Central memory CD8-positive, alpha-beta T cell (primary cell): ENCODE measurements at regions not wholly inside any gene's neighbourhood (a gene's known extent, or its start where the extent isn't known, plus 50 kb on each side); places are given as distances from the start of the nearest gene placed in this dataset.

ENCODE experiments used
- ATAC-seq: fragments of 150-1000 bp; cut with Tn5 transposase; replicated peaks from 2 replicates; pipeline ENCODE4 v1.10.0; 2022; ENCODE audit warnings: mild to moderate bottlenecking, moderate FRiP score, moderate number of reproducible peaks; ENCODE audit not compliant: poor library complexity, severe bottlenecking; ENCODE audit errors: extremely low read depth
- DNase-seq, 2 donors: peaks; one replicate each; pipeline ENCODE4 v3.0.0; 2021; ENCODE audit warnings: low spot score in 2 of 2
- H3K27ac Mint-ChIP-seq: one replicate; pipeline ENCODE4 v1.8.0; 2022; ENCODE audit warnings: low read depth, mild to moderate bottlenecking, moderate library complexity, mixed read lengths
- H3K27me3 Mint-ChIP-seq: one replicate; pipeline ENCODE4 v1.8.0; 2022; ENCODE audit warnings: mixed read lengths
- H3K36me3 Mint-ChIP-seq: one replicate; pipeline ENCODE4 v1.8.0; 2022; ENCODE audit warnings: mild to moderate bottlenecking, moderate library complexity, mixed read lengths; ENCODE audit not compliant: insufficient read depth
- H3K4me1 Mint-ChIP-seq: one replicate; pipeline ENCODE4 v1.8.0; 2022; ENCODE audit warnings: mixed read lengths
- H3K4me3 Mint-ChIP-seq: one replicate; pipeline ENCODE4 v1.8.0; 2022; ENCODE audit warnings: mild to moderate bottlenecking, moderate library complexity, mixed read lengths
- H3K9me3 Mint-ChIP-seq: one replicate; pipeline ENCODE4 v1.8.0; 2022; ENCODE audit warnings: mixed read lengths

GRCh38 chrX:39499996-39500395, 597.8 kb downstream of the BCOR start:
- H3K4me3 Mint-ChIP-seq = no peak overlapping the region
- DNase-seq = no peak
- no peaks in the 10 kb centered on the region for H3K9me3 Mint-ChIP-seq
- H3K27me3 Mint-ChIP-seq = no peaks in the 10 kb centered on the region
- no peak overlapping the region for H3K27ac Mint-ChIP-seq
- ATAC-seq = no peak
- H3K4me1 Mint-ChIP-seq = no peaks in the 10 kb centered on the region
- no peaks in the 10 kb centered on the region for H3K36me3 Mint-ChIP-seq

- Mint-ChIP-seq H3K27me3 (no peaks in the 10 kb centered on the region), H3K27ac (no peak overlapping the region), H3K36me3 (no peaks in the 10 kb centered on the region), H3K4me1 (no peaks in the 10 kb centered on the region), H3K9me3 (no peaks in the 10 kb centered on the region), H3K4me3 (no peak overlapping the region)
- no peak for DNase-seq
- no peak for ATAC-seq
These were observed 595.9 kb downstream of the BCOR start for GRCh38 chrX:39501822-39502221.

GRCh38 chrX:39502486-39502885, 595.3 kb downstream of the BCOR start:
- ATAC-seq (no peak), DNase-seq (no peak)
- no peaks in the 10 kb centered on the region for H3K36me3 Mint-ChIP-seq
- H3K27me3 Mint-ChIP-seq = no peaks in the 10 kb centered on the region
- no peaks in the 10 kb centered on the region for H3K4me1 Mint-ChIP-seq
- H3K4me3 Mint-ChIP-seq = no peak overlapping the region
- H3K27ac Mint-ChIP-seq = no peak overlapping the region
- H3K9me3 Mint-ChIP-seq = no peaks in the 10 kb centered on the region

- no peak for DNase-seq
- no peak for ATAC-seq
- no peak overlapping the region for H3K27ac Mint-ChIP-seq
- H3K9me3 Mint-ChIP-seq = no peaks in the 10 kb centered on the region
- H3K4me1 Mint-ChIP-seq = no peaks in the 10 kb centered on the region
- no peaks in the 10 kb centered on the region for H3K36me3 Mint-ChIP-seq
- H3K27me3 Mint-ChIP-seq = no peaks in the 10 kb centered on the region
- H3K4me3 Mint-ChIP-seq = no peak overlapping the region
These were observed 593.5 kb downstream of the BCOR start for GRCh38 chrX:39504227-39504626.

- no peak for ATAC-seq
- H3K9me3 Mint-ChIP-seq = no peaks in the 10 kb centered on the region
- no peaks in the 10 kb centered on the region for H3K4me1 Mint-ChIP-seq
- no peak for DNase-seq
- no peaks in the 10 kb centered on the region for H3K36me3 Mint-ChIP-seq
- H3K27ac Mint-ChIP-seq = no peak overlapping the region
- H3K4me3 Mint-ChIP-seq = no peak overlapping the region
- no peaks in the 10 kb centered on the region for H3K27me3 Mint-ChIP-seq
These were observed 592.9 kb downstream of the BCOR start for GRCh38 chrX:39504850-39505259.

- Mint-ChIP-seq H3K4me1 (no peaks in the 10 kb centered on the region), H3K27ac (no peak overlapping the region), H3K9me3 (no peaks in the 10 kb centered on the region), H3K4me3 (no peak overlapping the region), H3K27me3 (no peaks in the 10 kb centered on the region), H3K36me3 (no peaks in the 10 kb centered on the region)
- ATAC-seq = no peak
- no peak for DNase-seq
These were observed 591.6 kb downstream of the BCOR start for GRCh38 chrX:39506131-39506530.

GRCh38 chrX:39507034-39507433, 590.7 kb downstream of the BCOR start:
- Mint-ChIP-seq H3K4me1 (no peaks in the 10 kb centered on the region), H3K36me3 (no peaks in the 10 kb centered on the region), H3K9me3 (no peaks in the 10 kb centered on the region), H3K27ac (no peak overlapping the region), H3K27me3 (no peaks in the 10 kb centered on the region), H3K4me3 (no peak overlapping the region)
- ATAC-seq (no peak), DNase-seq (no peak)

- no peak overlapping the region for H3K27ac Mint-ChIP-seq
- no peaks in the 10 kb centered on the region for H3K9me3 Mint-ChIP-seq
- no peak for ATAC-seq
- no peak overlapping the region for H3K4me3 Mint-ChIP-seq
- H3K27me3 Mint-ChIP-seq = no peaks in the 10 kb centered on the region
- DNase-seq = no peak
- H3K36me3 Mint-ChIP-seq = no peaks in the 10 kb centered on the region
- no peaks in the 10 kb centered on the region for H3K4me1 Mint-ChIP-seq
These were observed 590.0 kb downstream of the BCOR start for GRCh38 chrX:39507617-39508299.

GRCh38 chrX:39508300-39508692, 589.5 kb downstream of the BCOR start:
- Mint-ChIP-seq H3K9me3 (no peaks in the 10 kb centered on the region), H3K27ac (no peak overlapping the region), H3K4me1 (no peaks in the 10 kb centered on the region), H3K36me3 (no peaks in the 10 kb centered on the region), H3K4me3 (no peak overlapping the region), H3K27me3 (no peaks in the 10 kb centered on the region)
- DNase-seq (no peak), ATAC-seq (no peak)

- Mint-ChIP-seq H3K4me1 (no peaks in the 10 kb centered on the region), H3K27me3 (peaks cover 3% of the 10 kb centered on the region), H3K36me3 (no peaks in the 10 kb centered on the region), H3K27ac (no peak overlapping the region), H3K9me3 (no peaks in the 10 kb centered on the region), H3K4me3 (no peak overlapping the region)
- ATAC-seq (no peak), DNase-seq (no peak)
These were observed 588.6 kb downstream of the BCOR start for GRCh38 chrX:39509157-39509556.

GRCh38 chrX:39513836-39514235, 583.9 kb downstream of the BCOR start:
- Mint-ChIP-seq H3K27ac (no peak overlapping the region), H3K4me3 (no peak overlapping the region), H3K4me1 (no peaks in the 10 kb centered on the region), H3K9me3 (no peaks in the 10 kb centered on the region), H3K27me3 (peaks cover 13% of the 10 kb centered on the region), H3K36me3 (peaks cover 5% of the 10 kb centered on the region)
- ATAC-seq (no peak), DNase-seq (no peak)

- DNase-seq (no peak), ATAC-seq (no peak)
- peaks cover 5% of the 10 kb centered on the region for H3K36me3 Mint-ChIP-seq
These were observed 583.0 kb downstream of the BCOR start for GRCh38 chrX:39514801-39515200.

GRCh38 chrX:39516427-39516841, 581.3 kb downstream of the BCOR start:
- Mint-ChIP-seq H3K9me3 (no peaks in the 10 kb centered on the region), H3K27me3 (peaks cover 30% of the 10 kb centered on the region), H3K4me1 (no peaks in the 10 kb centered on the region), H3K27ac (no peak overlapping the region), H3K4me3 (no peak overlapping the region), H3K36me3 (peaks cover 5% of the 10 kb centered on the region)
- ATAC-seq (no peak), DNase-seq (no peak)

More at GRCh38 chrX:39514801-39515200, 583.0 kb downstream of the BCOR start:
- Mint-ChIP-seq H3K27me3 (peaks cover 21% of the 10 kb centered on the region), H3K9me3 (no peaks in the 10 kb centered on the region), H3K4me3 (no peak overlapping the region), H3K27ac (no peak overlapping the region), H3K4me1 (no peaks in the 10 kb centered on the region)
